GM18499 (cell line): ENCODE measurements at regions not wholly inside any gene's neighbourhood (a gene's known extent, or its start where the extent isn't known, plus 50 kb on each side); places are given as distances from the start of the nearest gene placed in this dataset.
"Not testable (repeated sequence)": the region's sequence is repeated elsewhere in the genome, so short reads cannot be mapped to it uniquely, and the experiment has no call there.

Experiments used
- ATAC-seq: cut with Tn5 transposase; IDR thresholded peaks from one replicate; pipeline ENCODE4 v1.9.1; 2021; ENCODE audit warnings: moderate number of reproducible peaks; ENCODE audit not compliant: insufficient read depth, unreplicated experiment

GRCh38 chr1:232369451-232370296 lies 260.3 kb downstream of the SIPA1L2 start:
- ATAC-seq: no peak

DNA sequence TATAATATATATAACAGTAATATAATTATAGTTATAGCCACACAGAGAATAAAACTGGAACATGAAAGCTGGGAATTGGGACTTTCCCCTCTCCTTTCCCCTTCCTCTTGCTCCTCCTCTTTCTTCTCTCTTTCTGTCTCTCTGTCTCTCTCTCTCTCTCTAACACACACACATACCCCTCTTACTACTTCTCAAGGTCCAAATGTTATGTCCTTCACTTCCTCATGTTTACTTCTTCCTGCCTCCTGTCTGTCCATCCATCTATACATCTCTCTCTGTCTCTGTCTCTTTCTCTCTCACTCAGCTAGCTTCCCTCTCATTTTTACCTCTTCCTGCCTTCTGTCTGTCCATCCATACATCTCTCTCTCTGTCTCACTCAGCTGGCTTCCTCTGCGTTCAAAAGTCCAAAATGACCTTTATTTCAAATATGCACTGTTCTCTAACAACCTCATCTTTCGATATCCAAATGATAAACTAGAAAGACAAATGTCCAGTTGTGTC lies 261.1 kb downstream of the SIPA1L2 start:
- ATAC-seq: no peak

DNA sequence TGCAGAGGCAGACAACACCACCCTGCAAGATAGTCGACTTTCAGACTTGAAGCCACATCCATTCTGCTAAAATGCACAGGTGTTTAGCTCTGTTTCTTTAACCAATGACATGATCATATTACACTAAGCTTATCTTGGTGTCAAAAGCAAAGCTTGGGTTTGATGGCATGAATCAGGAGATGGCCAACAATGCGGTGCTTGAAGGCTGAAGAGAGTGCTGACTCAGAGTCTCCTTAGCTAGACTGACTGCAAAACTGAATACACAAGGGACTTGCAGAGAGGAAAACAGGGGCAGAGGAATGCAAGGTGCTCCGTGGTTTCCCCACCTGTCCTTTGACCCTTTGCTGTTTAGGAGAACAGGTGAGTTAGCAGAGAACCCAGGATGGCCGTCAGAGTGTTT lies 262.6 kb downstream of the SIPA1L2 start:
- no peak for ATAC-seq

- no peak for ATAC-seq
Measured at GRCh38 chr1:232364654-232365382, 265.1 kb downstream of the SIPA1L2 start.

DNA sequence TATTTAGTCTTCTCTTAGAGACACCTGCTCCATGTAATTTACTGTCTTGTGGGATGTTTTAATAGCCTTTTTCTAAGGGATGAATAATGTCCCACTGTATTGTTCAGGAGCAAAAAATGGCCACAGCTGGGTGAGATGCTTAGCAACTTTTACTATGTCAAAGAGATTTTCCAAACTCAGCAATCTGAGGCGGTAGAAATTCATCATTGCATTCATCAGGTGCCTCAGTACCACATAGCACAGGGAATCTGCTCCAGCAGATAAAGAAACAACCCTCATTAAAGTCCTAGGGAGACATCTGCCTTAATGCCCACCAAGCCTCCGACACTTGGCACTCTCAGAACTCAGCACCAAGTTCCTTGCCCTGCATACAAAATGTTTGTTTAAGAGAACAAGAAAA lies 266.9 kb downstream of the SIPA1L2 start:
- no peak for ATAC-seq

- ATAC-seq: no peak
Measured at GRCh38 chr1:232357416-232357815, 272.5 kb downstream of the SIPA1L2 start.

- no peak for ATAC-seq
Measured at GRCh38 chr1:232355162-232356006, 274.5 kb downstream of the SIPA1L2 start.

- no peak for ATAC-seq
Measured at GRCh38 chr1:232353001-232353400, 276.9 kb downstream of the SIPA1L2 start.

DNA sequence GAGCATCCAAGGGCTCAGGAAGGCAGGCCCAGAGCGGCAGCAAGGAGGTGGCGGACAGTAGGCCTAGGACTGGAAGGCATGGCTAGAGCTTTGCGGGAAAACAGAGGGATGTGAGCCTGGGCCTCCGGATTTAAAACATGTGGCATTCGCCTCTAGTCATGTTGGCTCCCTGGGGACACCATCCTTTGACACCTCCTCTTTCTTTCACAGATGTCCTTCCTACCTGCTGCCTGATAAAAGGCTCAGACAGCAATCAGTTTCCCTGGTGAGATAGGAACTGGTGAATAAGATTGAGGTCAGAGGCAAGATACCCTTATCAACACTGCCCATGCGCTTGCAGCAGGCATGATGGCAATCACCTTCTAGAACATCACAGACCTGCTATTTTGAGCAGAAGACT lies 277.6 kb downstream of the SIPA1L2 start:
- no peak for ATAC-seq

- ATAC-seq: no peak
Measured at GRCh38 chr1:232351335-232351734, 278.6 kb downstream of the SIPA1L2 start.

DNA sequence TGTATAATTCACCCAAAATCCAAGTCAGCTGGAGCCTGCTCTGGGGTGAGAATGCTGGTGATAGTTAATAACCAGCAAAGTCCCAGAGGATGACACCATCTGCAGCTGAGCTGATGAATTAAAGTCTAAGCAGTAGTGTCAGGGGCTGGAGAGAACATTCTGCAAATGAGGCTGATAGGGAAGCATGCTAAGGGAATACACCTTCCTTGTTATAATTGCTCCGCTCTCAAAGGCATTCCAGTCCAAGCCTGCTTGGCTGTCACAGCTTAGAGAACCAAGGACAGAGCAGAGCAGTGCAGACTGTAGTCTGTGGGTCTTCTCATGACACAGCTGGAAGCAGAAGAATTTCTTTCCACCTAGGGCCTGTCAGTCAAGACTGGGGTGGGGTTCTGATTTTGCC lies 283.1 kb downstream of the SIPA1L2 start:
- ATAC-seq: no peak

DNA sequence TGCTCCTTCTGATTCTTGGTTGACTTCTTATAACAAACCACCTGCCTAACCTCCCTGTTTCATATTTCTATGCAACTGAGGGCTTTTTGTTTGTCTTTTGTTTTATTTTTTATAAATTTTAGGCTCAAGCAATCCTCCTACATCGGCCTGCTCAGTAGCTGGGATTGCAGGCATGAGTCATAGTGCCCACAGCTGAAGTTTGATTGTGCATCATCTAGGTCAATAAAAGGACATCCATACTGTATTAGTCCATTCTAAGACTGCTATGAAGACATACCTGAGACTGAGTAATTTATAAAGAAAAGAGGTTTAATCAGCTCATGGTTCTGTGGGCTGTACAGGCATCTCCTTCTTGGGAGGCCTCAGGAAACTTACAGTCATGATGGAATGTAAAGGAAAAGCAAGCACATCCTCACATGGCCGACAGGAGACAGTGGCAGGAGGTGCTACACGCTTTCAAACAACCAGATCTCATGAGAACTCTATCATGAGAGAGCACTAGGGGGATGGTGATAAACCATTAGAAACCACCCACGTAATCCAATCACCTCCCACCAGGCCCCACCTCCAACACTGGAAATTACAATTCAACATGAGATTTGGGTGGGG lies 285.0 kb downstream of the SIPA1L2 start:
- ATAC-seq: no peak

GRCh38 chr1:232344186-232344585 lies 285.7 kb downstream of the SIPA1L2 start:
- ATAC-seq: not testable (repeated sequence)

DNA sequence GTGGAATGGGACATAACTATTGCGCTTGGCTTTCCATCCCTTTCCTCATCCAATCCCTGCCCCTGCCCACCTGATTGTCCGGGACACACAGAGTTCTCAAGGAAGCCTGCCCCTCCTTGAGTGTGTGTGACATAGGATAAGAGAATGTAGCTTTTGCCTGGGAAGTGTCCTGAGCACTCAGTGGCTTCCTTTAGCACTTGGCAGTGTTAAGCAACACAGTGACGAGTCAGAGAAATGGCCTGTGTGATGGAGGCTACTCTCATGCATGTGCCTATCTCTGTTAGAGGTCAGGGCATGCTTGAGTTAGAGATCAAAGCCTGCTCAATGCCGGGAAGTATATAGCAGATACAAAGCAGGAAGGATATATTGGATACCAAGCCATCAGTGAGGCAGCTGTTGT lies 289.5 kb downstream of the SIPA1L2 start:
- no peak for ATAC-seq

DNA sequence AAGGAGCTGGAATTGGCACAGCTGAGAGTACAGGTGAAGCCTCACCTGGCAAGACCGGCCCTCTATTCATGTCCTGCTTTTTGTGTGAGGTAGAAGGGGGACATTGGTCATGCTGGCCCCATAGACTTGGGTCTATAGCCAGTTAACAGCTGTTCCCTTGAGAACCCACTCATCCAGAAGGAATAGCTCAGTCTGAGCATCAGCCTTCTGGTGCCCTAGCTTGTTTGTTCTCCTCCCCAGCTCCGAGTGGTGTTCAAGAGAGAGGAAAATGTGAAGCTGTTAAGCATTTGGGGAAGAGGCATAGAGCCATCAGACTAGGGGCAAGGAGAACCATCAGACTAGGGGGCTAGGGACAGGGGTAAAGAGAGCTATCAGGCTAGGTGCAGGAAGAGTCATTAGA lies 290.9 kb downstream of the SIPA1L2 start:
- ATAC-seq: no peak

DNA sequence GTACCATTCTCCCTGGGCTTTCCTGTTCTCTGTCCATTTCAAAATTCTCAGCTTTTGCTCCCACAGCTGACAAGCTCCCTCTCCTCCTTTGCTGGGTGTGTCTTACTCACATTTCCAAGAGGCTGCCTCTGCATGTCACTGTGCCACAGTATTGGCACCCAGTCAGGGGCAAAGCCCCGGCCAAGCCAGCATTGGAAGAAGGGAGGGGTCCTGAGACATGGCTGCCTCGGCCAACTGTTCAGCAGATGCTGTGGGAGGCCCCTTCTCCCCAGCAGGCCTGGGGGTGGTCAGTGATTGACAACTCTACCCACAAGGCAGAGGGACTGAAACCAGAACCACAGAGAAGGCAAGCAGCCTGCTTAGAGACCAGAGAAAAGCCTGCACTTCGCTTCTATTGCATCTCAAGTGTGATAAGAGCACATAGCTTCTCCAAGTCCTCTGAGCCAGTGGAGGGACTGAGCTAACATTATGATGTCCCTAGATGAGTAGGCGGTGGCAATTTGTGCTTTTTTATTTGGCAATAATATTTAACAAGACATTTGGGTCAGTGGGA lies 294.1 kb downstream of the SIPA1L2 start:
- ATAC-seq: no peak

GRCh38 chr1:232335261-232335660 lies 294.7 kb downstream of the SIPA1L2 start:
- ATAC-seq: no peak

DNA sequence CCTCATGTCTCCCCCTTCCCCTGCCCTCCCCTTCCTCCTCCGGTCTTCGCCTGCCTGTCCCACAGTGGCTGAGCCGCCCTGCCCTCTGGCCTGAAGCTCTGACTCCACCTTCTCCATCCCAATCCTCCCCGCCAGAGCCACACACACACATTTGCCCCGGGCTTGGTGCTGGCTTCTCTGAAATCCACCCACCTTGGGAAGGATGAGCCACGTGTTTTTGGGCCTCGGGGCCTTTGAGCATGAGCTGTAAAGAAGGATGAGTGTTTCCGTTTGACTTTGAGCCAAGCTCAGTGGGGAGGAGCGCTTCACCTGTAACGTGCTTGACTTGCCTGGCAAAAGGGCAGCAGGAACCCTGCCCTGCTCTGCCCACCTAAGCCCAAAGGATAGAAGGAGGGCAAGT lies 295.1 kb downstream of the SIPA1L2 start:
- no peak for ATAC-seq

GRCh38 chr1:232334246-232334645 lies 295.7 kb downstream of the SIPA1L2 start:
- no peak for ATAC-seq

- no peak for ATAC-seq
Measured at GRCh38 chr1:232333419-232333767, 296.5 kb downstream of the SIPA1L2 start.
